ENCODE measurements at regions not wholly inside any gene's neighbourhood (a gene's known extent, or its start where the extent isn't known, plus 50 kb on each side); places are given as distances from the start of the nearest gene placed in this dataset.
"Not testable (repeated sequence)": the region's sequence is repeated elsewhere in the genome, so short reads cannot be mapped to it uniquely, and the experiment has no call there.

DNA sequence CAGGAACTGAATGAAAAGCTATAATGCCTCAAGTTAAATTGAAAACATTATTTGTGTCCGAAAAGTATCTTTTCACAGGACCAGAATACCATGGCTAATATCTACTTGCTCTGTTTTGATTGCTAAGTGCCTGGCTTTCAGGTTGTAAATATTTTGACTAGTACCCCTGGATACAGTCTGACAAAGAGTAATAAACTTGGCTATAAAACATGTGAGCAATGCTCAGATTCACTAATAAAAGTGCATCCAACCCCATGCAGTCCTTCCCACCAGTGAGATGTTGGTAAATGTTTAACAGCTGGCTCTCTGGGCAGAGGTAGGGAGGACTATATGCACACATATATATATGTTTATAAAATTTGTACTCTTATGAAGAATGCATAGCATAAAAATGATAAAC is 281.8 kb upstream of the TGFBR2 start:
- no peak overlapping the region for H3K4me3 ChIP-seq (ENCODE audit: low read length)
- H4K20me1 ChIP-seq (ENCODE audit: insufficient read depth) = no peaks in the 10 kb centered on the region
- TF ChIP-seq SMC3 (conservative IDR thresholded peaks at IDR 0.05; ENCODE audit: poor library complexity) (no peak), RAD21 (conservative IDR thresholded peaks at IDR 0.05) (no peak), TAF1 (IDR thresholded peaks at IDR 0.05; ENCODE audit: low read depth) (no peak), EZH2 (IDR thresholded peaks at IDR 0.05; ENCODE audit: borderline replicate concordance, insufficient read depth, low read length, poor library complexity, severe bottlenecking) (no peak), MXI1 (conservative IDR thresholded peaks at IDR 0.05; ENCODE audit: poor library complexity, severe bottlenecking) (no peak), EP300 (conservative IDR thresholded peaks at IDR 0.05; ENCODE audit: poor library complexity, severe bottlenecking) (no peak), POLR2AphosphoS5 (IDR thresholded peaks at IDR 0.05) (no peak)
- TF ChIP-seq, protein P1, sequence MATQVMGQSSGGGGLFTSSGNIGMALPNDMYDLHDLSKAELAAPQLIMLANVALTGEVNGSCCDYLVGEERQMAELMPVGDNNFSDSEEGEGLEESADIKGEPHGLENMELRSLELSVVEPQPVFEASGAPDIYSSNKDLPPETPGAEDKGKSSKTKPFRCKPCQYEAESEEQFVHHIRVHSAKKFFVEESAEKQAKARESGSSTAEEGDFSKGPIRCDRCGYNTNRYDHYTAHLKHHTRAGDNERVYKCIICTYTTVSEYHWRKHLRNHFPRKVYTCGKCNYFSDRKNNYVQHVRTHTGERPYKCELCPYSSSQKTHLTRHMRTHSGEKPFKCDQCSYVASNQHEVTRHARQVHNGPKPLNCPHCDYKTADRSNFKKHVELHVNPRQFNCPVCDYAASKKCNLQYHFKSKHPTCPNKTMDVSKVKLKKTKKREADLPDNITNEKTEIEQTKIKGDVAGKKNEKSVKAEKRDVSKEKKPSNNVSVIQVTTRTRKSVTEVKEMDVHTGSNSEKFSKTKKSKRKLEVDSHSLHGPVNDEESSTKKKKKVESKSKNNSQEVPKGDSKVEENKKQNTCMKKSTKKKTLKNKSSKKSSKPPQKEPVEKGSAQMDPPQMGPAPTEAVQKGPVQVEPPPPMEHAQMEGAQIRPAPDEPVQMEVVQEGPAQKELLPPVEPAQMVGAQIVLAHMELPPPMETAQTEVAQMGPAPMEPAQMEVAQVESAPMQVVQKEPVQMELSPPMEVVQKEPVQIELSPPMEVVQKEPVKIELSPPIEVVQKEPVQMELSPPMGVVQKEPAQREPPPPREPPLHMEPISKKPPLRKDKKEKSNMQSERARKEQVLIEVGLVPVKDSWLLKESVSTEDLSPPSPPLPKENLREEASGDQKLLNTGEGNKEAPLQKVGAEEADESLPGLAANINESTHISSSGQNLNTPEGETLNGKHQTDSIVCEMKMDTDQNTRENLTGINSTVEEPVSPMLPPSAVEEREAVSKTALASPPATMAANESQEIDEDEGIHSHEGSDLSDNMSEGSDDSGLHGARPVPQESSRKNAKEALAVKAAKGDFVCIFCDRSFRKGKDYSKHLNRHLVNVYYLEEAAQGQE (IDR thresholded peaks at IDR 0.05; ENCODE audit: borderline replicate concordance) = no peak
- TF ChIP-seq, protein P2, sequence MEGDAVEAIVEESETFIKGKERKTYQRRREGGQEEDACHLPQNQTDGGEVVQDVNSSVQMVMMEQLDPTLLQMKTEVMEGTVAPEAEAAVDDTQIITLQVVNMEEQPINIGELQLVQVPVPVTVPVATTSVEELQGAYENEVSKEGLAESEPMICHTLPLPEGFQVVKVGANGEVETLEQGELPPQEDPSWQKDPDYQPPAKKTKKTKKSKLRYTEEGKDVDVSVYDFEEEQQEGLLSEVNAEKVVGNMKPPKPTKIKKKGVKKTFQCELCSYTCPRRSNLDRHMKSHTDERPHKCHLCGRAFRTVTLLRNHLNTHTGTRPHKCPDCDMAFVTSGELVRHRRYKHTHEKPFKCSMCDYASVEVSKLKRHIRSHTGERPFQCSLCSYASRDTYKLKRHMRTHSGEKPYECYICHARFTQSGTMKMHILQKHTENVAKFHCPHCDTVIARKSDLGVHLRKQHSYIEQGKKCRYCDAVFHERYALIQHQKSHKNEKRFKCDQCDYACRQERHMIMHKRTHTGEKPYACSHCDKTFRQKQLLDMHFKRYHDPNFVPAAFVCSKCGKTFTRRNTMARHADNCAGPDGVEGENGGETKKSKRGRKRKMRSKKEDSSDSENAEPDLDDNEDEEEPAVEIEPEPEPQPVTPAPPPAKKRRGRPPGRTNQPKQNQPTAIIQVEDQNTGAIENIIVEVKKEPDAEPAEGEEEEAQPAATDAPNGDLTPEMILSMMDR (IDR thresholded peaks at IDR 0.05; ENCODE audit: poor library complexity, severe bottlenecking) = no peak
- no peaks in the 10 kb centered on the region for H3K9me3 ChIP-seq (ENCODE audit: low read length)
- H3K79me2 ChIP-seq (replicated peaks; ENCODE audit: insufficient read depth, low read length) = no peaks in the 10 kb centered on the region
- no peak overlapping the region for H2AFZ ChIP-seq (ENCODE audit: low read depth, low read length)
- H3K9ac ChIP-seq (ENCODE audit: low read length) = no peak overlapping the region
- H3K27me3 ChIP-seq (ENCODE audit: insufficient read depth, low read depth, low read length) = no peaks in the 10 kb centered on the region
- H3K9me2 ChIP-seq (ENCODE audit: insufficient read depth, low read length) = no peaks in the 10 kb centered on the region
- H3F3A ChIP-seq (ENCODE audit: insufficient read depth, low read length, poor library complexity, severe bottlenecking) = no peaks in the 10 kb centered on the region
- no peak overlapping the region for H3K4me2 ChIP-seq (ENCODE audit: low read length)
- H3K27ac ChIP-seq (ENCODE audit: low read length) = no peak overlapping the region
- H3K36me3 ChIP-seq (ENCODE audit: insufficient read depth, low read length) = no peaks in the 10 kb centered on the region

DNA sequence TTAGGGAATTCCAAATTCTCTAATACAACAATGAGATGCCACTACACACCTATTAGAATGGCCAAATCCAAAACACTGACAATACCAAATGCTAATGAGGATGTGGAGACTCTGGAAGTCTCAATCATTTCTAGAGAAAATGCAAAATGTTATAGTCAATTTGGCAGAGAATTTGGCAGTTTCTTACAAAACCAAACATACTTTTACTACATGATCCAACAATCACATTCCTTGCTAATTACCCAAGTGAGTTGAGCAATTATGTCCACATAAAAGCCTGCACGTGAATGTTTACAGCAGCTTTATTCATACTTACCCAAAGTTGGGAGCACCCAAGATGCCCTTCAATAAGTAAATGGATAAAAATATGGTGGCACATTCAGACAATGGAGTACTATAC is 278.4 kb upstream of the TGFBR2 start:
- H3F3A ChIP-seq (ENCODE audit: insufficient read depth, low read length, poor library complexity, severe bottlenecking); H3K9me2 ChIP-seq (ENCODE audit: insufficient read depth, low read length); H3K36me3 ChIP-seq (ENCODE audit: insufficient read depth, low read length): not testable (repeated sequence)

DNA sequence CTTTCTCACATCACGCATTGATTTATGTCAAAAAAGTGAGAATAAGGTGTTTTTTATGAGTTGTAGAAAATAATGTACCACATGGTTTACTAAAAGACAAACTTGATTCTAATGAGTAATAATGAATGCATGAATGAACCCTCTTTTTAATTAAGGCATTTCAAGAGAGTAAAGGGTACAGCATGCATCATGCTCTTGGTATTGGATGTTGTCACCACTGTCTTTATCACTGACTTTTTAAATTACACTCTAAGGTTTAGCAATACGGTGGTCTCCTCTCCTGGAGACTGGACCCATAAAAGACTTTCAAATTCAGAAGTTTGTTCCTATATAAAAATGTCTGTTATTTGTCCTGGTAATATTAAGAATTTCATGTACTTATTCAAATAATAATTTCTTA is 277.5 kb upstream of the TGFBR2 start:
- H3K9me3 ChIP-seq (ENCODE audit: low read length); H3K36me3 ChIP-seq (ENCODE audit: insufficient read depth, low read length); H3K27me3 ChIP-seq (ENCODE audit: insufficient read depth, low read depth, low read length); H3K9ac ChIP-seq (ENCODE audit: low read length); H4K20me1 ChIP-seq (ENCODE audit: insufficient read depth); H3K4me3 ChIP-seq (ENCODE audit: low read length); H3K4me2 ChIP-seq (ENCODE audit: low read length); H2AFZ ChIP-seq (ENCODE audit: low read depth, low read length); H3K27ac ChIP-seq (ENCODE audit: low read length); H3K79me2 ChIP-seq (replicated peaks; ENCODE audit: insufficient read depth, low read length); H3F3A ChIP-seq (ENCODE audit: insufficient read depth, low read length, poor library complexity, severe bottlenecking); H3K9me2 ChIP-seq (ENCODE audit: insufficient read depth, low read length): not testable (repeated sequence)

More for the DNA sequence above, 278.4 kb upstream of the TGFBR2 start:
- H3K4me2 ChIP-seq (ENCODE audit: low read length); H3K4me3 ChIP-seq (ENCODE audit: low read length); H3K79me2 ChIP-seq (replicated peaks; ENCODE audit: insufficient read depth, low read length); H3K27ac ChIP-seq (ENCODE audit: low read length); H3K27me3 ChIP-seq (ENCODE audit: insufficient read depth, low read depth, low read length); H2AFZ ChIP-seq (ENCODE audit: low read depth, low read length); H4K20me1 ChIP-seq (ENCODE audit: insufficient read depth); H3K9ac ChIP-seq (ENCODE audit: low read length); H3K9me3 ChIP-seq (ENCODE audit: low read length): not testable (repeated sequence)

Data from neural cell (in vitro differentiated cells).